ENCODE measurements at regions not wholly inside any gene's neighbourhood (a gene's known extent, or its start where the extent isn't known, plus 50 kb on each side); places are given as distances from the start of the nearest gene placed in this dataset.

DNA sequence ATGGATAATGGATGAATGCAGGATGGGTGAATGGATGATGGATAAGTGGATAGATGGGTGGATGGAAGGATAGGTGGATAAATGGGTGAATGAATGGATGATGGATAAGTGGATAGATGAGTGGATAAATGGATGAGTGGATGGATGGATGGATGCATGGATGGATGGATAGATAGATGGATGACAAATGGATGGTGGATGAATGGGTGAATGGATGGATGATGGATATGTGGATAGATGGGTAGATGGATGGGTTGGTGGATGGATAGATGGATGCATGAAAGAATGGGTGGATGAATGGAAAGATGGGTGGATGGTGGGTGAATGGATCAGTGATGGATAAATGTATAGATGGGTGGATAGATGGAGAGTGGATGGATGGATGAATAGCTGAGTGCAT, 564.8 kb downstream of the MIAT start:
- H3K27ac ChIP-seq, result no peak overlapping the region
- no peaks in the 10 kb centered on the region for H3K36me3 ChIP-seq
- H3K27me3 ChIP-seq, result peaks cover 0 to 6% (median 4%) of the 10 kb centered on the region in 3 donors
- no peak overlapping the region for H3K4me3 ChIP-seq
- peaks cover 0 to 8% (median 3%) of the 10 kb centered on the region in 4 donors for H3K9me3 ChIP-seq
- no peak for DNase-seq
- peaks cover 0 to 15% (median 5%) of the 10 kb centered on the region in 4 donors for H3K4me1 ChIP-seq
- TF ChIP-seq POLR2AphosphoS5 (IDR thresholded peaks at IDR 0.05) (no peak), POLR2A (IDR thresholded peaks at IDR 0.05) (no peak), EP300 (IDR thresholded peaks at IDR 0.05) (no peak)
- TF ChIP-seq, protein P1, sequence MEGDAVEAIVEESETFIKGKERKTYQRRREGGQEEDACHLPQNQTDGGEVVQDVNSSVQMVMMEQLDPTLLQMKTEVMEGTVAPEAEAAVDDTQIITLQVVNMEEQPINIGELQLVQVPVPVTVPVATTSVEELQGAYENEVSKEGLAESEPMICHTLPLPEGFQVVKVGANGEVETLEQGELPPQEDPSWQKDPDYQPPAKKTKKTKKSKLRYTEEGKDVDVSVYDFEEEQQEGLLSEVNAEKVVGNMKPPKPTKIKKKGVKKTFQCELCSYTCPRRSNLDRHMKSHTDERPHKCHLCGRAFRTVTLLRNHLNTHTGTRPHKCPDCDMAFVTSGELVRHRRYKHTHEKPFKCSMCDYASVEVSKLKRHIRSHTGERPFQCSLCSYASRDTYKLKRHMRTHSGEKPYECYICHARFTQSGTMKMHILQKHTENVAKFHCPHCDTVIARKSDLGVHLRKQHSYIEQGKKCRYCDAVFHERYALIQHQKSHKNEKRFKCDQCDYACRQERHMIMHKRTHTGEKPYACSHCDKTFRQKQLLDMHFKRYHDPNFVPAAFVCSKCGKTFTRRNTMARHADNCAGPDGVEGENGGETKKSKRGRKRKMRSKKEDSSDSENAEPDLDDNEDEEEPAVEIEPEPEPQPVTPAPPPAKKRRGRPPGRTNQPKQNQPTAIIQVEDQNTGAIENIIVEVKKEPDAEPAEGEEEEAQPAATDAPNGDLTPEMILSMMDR (IDR thresholded peaks at IDR 0.05), result no peak
- intact Hi-C loops (cut with DNase I; ENCODE audit: low total_unique reads), result no loop called here

DNA sequence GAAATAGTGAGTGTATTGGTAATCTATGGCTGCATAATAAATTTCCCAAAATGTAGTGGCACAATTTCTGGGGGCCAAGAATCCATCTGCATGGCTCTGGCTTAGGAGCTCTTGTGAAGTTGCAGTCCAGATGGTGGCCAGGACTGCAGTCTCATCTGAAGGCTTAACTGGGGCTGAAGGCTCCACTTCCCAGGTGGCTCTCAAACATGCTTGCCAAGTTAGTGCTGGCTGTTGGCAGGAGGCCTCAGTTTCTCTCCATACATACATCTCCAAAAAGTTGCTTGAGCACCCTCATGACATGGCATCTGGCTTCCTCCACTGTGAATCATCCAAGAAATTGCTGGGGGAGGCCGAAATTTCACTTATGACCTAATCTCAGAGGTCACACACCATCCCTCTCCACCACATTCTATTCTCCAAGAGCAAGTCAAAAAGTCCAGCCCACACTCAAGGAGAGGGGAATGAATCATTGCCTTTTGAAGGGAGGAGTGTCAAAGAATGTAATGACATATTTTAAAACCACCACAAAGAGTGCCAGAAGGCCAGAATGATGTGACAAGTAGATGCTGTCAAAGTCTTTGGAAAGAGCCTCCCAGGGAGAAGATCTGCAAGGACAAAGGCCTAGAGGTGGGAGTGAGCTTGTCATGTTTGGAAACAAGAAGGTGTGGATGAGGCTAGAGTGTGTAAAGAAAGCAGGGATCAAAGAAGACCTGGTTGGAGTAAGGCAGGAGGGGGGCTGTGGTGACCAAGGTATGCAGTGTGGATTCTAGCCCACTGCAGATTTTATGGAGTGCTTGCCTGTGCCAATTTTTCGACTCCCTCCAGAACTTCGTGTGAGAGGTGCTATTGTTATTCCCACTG, 566.2 kb downstream of the MIAT start:
- WGBS, 5 donors, result 35 to 57% (median 53%) methylated on average over 3 of the region's 3 CpGs
- DNase-seq, result no peak
- peaks cover 0 to 10% (median 5%) of the 10 kb centered on the region in 4 donors for H3K4me1 ChIP-seq
- intact Hi-C loops (cut with DNase I; ENCODE audit: low total_unique reads), result no loop called here
- H3K4me3 ChIP-seq, result no peak overlapping the region
- TF ChIP-seq POLR2A (IDR thresholded peaks at IDR 0.05), result no peak
- TF ChIP-seq POLR2AphosphoS5 (IDR thresholded peaks at IDR 0.05), result no peak
- no peak for TF ChIP-seq EP300 (IDR thresholded peaks at IDR 0.05)
- TF ChIP-seq, protein P1 (IDR thresholded peaks at IDR 0.05), result no peak
- H3K27ac ChIP-seq, result no peak overlapping the region
- peaks cover 0 to 8% (median 3%) of the 10 kb centered on the region in 4 donors for H3K9me3 ChIP-seq
- peaks cover 0 to 6% (median 0%) of the 10 kb centered on the region in 3 donors for H3K27me3 ChIP-seq
- no peaks in the 10 kb centered on the region for H3K36me3 ChIP-seq

DNA sequence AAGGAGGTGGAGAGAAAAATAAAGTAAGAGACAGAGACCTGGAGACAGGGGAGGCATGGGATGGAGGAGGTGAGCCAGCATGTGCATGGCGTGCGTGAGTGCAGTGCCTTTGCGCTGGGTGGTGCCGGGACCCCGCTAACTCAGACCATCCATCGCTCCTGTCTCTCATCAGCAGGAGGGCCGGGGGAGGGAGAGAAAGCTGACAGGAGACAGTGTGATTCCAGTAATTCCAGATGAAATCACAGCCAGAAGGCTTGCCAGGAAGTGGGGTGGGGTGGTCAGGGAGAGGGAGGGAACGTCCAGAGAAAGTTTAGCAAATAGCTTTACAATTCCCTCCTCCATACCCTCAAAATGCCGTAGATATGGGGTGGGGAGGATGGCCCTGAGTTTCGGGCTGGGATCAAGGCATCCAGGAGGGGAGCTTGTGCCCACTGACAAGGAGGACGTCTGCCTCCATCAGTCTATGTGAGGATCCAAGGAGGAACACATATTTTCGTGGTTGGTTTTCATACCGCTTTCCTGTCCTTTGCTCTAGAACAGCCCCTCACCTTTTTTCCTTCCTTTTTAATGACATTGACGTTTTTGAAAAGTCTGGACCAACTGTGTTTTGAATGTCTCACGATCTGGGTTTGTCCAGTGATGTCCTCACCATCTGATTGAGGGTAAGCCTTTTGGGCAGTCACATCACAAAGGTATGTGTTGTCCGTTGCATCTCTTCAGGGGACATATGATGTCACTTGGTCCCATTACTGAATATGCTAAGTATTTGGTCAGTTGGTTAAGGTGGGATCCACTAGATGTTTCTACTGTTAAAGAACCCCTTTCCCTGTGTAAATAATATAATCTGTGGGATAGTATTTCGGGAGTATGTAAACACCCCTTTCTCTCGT, 567.3 kb downstream of the MIAT start:
- peak overlapping the region in 1 of 5 donors; percentile 37 for H3K27ac ChIP-seq
- peaks cover 0 to 8% (median 4%) of the 10 kb centered on the region in 4 donors for H3K9me3 ChIP-seq
- intact Hi-C loops (cut with DNase I; ENCODE audit: low total_unique reads), result no loop called here
- H3K4me3 ChIP-seq, result no peak overlapping the region
- peak in 1 of 2 donors; percentile 85 for DNase-seq
- H3K36me3 ChIP-seq, result no peaks in the 10 kb centered on the region
- H3K27me3 ChIP-seq, result no peaks in the 10 kb centered on the region
- H3K4me1 ChIP-seq, result peaks cover 0 to 9% (median 5%) of the 10 kb centered on the region in 4 donors
- no peak for TF ChIP-seq POLR2A (IDR thresholded peaks at IDR 0.05)
- no peak for TF ChIP-seq POLR2AphosphoS5 (IDR thresholded peaks at IDR 0.05)
- no peak for TF ChIP-seq EP300 (IDR thresholded peaks at IDR 0.05)
- TF ChIP-seq, protein P1 (IDR thresholded peaks at IDR 0.05), result no peak
- 33 to 43% (median 39%) methylated on average over 18 of the region's 18 CpGs for WGBS, 5 donors

- Histone ChIP-seq H3K9me3 (peaks cover 0 to 18% (median 6%) of the 10 kb centered on the region in 4 donors), H3K4me1 (peaks cover 0 to 9% (median 5%) of the 10 kb centered on the region in 4 donors), H3K4me3 (no peak overlapping the region), H3K27me3 (peaks cover 0 to 5% (median 0%) of the 10 kb centered on the region in 3 donors), H3K27ac (no peak overlapping the region), H3K36me3 (no peaks in the 10 kb centered on the region)
- TF ChIP-seq EP300 (IDR thresholded peaks at IDR 0.05) (no peak), POLR2AphosphoS5 (IDR thresholded peaks at IDR 0.05) (no peak), POLR2A (IDR thresholded peaks at IDR 0.05) (no peak)
- TF ChIP-seq, protein P1 (IDR thresholded peaks at IDR 0.05), result no peak
- WGBS, 5 donors, result 46 to 71% (median 64%) methylated on average over 3 of the region's 3 CpGs
- DNase-seq, result no peak
- intact Hi-C loops (cut with DNase I; ENCODE audit: low total_unique reads), result no loop called here
Observed at GRCh38 chr22:27226666-27227065, 569.3 kb downstream of the MIAT start.

Measured in stomach (tissue), 8 donors.